Loucy (cell line): ENCODE measurements at regions not wholly inside any gene's neighbourhood (a gene's known extent, or its start where the extent isn't known, plus 50 kb on each side); places are given as distances from the start of the nearest gene placed in this dataset.

Source experiments
- EZH2phosphoT487 ChIP-seq: fragments of 200-600 bp; IDR thresholded peaks from 2 replicates; pipeline ENCODE4 v1.6.1; 2018; ENCODE audit warnings: antibody characterized with exemption, mild to moderate bottlenecking, moderate library complexity, borderline replicate concordance
- TF ChIP-seq, protein P1 (sequence below): fragments of 200-600 bp; sonication (generic); conservative IDR thresholded peaks from 2 replicates; pipeline ENCODE4 v1.5.1; 2014; ENCODE audit warnings: mild to moderate bottlenecking, antibody characterized with exemption, low read length

DNA sequence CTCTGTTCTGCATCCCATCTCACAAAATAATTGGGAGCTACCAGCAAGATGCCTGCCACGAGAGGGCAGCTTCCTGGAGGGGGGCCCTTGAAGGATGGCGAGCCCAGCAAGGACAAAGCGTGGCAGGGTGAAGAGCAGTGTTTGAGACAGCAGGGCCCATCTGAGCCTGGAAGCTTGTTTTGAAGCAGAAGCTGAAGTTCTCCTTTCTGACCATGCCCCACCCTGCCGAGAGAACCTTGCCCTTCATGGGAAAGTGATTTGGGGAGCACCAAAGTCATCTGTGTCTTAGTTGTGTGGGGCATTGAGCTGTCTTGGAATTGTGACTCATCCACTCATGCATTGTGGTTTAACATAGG, 216.3 kb downstream of the BCL11A start:
- TF ChIP-seq, protein P1, sequence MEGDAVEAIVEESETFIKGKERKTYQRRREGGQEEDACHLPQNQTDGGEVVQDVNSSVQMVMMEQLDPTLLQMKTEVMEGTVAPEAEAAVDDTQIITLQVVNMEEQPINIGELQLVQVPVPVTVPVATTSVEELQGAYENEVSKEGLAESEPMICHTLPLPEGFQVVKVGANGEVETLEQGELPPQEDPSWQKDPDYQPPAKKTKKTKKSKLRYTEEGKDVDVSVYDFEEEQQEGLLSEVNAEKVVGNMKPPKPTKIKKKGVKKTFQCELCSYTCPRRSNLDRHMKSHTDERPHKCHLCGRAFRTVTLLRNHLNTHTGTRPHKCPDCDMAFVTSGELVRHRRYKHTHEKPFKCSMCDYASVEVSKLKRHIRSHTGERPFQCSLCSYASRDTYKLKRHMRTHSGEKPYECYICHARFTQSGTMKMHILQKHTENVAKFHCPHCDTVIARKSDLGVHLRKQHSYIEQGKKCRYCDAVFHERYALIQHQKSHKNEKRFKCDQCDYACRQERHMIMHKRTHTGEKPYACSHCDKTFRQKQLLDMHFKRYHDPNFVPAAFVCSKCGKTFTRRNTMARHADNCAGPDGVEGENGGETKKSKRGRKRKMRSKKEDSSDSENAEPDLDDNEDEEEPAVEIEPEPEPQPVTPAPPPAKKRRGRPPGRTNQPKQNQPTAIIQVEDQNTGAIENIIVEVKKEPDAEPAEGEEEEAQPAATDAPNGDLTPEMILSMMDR = no peak
- no peak for TF ChIP-seq EZH2phosphoT487
